Endometrium (tissue), 2 donors: ENCODE measurements at regions not wholly inside any gene's neighbourhood (a gene's known extent, or its start where the extent isn't known, plus 50 kb on each side); places are given as distances from the start of the nearest gene placed in this dataset.
"Not testable (repeated sequence)": the region's sequence is repeated elsewhere in the genome, so short reads cannot be mapped to it uniquely, and the experiment has no call there.

Source experiments
- FAIRE-seq: peaks from 2 replicates; lab custom pipeline; 2012; peaks lifted over from hg19 to GRCh38; lab: Jason Lieb, UNC
- donor health status: control.
- donor health status: control.

- FAIRE-seq = no peak
Measured at GRCh38 chr3:67064105-67064504, 66.0 kb downstream of the KBTBD8 start.

GRCh38 chr3:67067251-67067650, 69.1 kb downstream of the KBTBD8 start:
- FAIRE-seq = no peak

- not testable (repeated sequence) for FAIRE-seq
Measured at GRCh38 chr3:67072640-67073039, 74.5 kb downstream of the KBTBD8 start.

DNA sequence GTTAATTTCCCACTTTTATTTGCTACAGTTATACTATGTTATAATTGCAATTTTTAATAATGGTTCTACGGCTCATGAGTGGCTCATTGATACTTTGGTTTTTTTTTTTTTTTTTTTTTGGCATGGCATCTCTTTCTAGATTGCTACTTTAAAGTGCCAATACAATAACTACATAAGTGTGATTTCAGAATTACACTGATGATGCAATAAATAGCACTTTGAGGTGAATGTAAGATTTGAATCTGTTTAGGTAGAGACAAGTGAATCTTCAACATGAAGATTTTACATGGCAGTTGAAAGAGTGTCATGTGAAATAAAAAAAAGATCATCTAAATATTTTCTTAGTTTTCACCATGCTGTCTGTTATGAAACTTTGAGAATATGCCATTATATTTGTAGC, 75.7 kb downstream of the KBTBD8 start:
- FAIRE-seq = no peak

DNA sequence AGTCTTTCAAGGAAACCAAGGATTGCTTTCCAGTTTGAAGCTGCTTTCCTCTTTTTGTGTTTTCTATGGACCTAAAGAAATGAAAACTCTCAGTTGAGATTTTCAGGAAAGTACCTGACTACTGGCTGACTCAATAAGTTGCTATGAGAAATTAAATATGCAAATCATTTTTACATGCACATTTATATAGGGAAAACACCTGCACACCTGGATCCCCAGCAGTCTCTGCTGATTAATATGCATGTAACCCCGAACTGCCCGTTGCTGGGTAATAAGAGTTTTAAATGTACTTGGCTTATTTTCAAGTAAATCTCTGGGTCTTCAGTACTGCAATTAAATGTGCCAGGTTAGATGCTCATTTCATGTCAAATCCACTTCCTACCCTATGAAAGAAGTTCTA, 77.2 kb downstream of the KBTBD8 start:
- FAIRE-seq = no peak

GRCh38 chr3:67076607-67077006, 78.5 kb downstream of the KBTBD8 start:
- FAIRE-seq = no peak

DNA sequence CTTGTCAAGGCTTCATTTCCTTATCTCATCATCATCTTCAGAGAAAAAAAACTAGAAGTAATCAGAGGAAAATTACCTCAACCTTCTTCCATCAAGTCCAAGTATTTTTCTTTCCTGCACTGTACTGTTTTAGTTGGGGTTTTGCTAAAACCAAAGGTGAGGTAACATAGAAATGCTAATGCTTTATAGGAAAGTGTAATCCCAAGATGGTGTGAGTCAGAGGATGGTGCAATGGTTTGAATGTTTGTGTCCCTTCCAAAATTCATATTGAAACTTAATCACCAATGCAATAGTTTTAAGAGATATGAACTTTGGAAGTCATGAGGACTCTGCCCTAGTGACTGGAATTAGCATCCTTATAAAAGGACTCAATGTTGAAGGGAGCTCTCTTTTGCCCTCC, 79.5 kb downstream of the KBTBD8 start:
- FAIRE-seq = no peak

DNA sequence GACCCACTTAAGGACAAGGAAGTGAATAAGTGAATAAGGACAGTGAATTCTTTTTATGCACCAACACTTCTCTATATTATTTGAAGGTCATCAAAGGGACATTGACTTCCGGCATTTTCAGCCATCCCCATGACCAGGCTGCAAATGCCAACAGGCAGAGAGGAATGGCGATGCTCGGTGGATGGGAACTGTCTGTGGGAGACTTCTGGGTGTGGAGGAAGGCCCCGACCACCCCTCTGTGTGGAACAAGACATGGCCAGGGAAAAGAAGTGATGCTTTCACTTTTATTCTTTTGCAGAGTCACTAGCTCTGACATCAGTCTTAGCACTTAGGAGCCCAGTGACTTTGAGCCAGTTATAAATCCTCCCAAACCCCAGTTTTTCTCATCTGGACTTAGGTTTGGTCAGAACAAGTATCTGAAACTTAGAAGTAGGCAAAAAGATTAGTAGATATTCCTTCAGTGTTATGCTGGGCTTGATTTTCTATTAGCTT, 84.5 kb downstream of the KBTBD8 start:
- FAIRE-seq = no peak

- no peak for FAIRE-seq
Measured at GRCh38 chr3:67083277-67083676, 85.2 kb downstream of the KBTBD8 start.

DNA sequence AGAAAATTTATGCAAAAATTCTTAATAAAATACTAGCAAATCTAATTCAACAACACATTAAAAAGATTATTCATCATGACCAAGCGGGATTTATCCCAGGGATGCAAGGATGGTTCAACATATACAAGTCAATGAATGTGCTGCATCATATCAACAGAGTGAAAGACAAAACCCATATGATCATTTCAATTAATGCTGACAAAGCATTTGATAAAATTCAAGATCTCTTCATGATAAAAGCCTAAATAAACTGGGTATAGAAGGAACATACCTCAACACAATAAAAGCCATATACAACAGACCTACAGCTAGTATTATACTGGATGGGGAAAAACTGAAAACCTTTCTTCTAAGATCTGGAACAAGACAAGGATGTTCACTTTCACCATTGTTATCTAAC, 89.7 kb downstream of the KBTBD8 start:
- no peak for FAIRE-seq

- FAIRE-seq = no peak
Measured at GRCh38 chr3:67090474-67090873, 92.4 kb downstream of the KBTBD8 start.

DNA sequence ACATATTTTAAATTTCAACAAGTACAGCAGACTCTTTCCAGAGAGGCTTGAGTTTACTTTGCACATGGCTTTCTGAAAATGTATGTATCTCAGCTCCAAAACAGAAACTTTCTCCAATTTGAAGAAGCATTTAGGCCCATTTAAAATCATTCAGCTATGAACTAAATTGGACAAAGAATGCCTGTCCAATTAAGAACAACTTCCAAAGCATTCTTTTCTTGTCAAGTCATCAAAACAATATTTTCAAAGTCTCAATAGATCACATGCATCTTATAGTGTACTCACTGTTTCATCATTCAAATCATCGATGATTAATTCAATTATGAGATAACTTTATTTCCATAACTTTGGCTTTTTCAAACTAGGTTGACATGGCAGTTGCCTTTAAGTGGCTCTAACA, 95.2 kb downstream of the KBTBD8 start:
- FAIRE-seq = no peak

GRCh38 chr3:67094167-67094566, 96.1 kb downstream of the KBTBD8 start:
- FAIRE-seq = no peak

DNA sequence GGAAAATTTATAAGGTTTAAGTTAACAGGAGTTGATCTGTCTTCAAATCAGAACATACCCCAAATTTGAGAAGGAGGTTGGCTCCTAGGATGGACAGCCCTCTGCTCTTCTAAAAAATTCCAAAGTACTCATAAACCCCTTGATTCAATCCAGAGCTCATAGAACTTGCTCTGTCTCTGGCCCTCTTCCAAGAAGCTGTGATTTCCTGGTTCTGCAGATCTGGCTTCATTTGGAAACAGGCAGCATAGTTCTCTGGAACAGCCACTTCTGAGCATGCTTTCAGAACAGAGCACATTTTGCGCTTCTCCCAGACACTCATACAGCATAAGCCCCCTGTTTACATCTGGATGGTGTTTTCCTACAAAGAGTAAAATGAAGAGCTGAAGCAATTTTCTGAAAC, 96.7 kb downstream of the KBTBD8 start:
- FAIRE-seq = no peak

DNA sequence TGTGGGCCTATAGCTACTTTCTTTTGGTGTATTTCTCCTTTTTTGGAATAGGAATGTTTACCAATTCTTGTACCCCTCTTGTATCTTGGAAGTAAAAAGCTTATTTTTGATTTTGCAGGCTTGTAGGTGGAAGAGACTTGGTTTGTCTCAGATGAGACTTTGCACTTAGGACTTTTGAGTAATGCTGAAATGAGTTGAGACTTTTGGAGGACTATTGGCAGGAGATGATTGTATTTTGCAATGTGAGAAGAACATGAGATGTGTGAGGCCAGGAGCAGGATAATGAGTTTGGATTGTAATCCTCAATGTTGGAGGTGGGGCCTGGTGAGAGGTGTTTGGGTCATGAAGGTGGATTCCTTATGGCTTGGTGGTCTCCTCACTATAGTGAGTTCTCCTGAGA, 106.3 kb downstream of the KBTBD8 start:
- no peak for FAIRE-seq

DNA sequence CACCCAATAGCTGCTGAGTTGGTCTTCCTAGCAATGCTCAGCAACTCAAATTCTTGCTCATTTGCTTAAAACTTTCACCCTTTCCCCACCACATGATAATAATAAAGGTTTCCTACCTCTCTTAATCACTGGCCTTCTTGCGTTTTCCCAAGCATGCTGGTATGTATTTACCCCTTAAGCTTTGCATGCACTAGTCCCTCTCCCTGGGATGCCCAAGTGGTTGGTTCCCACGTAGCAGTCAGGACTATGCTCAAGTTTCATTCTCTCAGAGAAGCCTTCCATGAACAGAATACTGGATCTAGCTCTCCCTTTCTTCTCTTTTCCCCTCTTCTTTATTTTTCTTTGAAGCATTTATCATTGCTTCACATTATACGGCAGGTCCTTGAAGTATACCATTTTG, 108.8 kb downstream of the KBTBD8 start:
- FAIRE-seq = no peak

DNA sequence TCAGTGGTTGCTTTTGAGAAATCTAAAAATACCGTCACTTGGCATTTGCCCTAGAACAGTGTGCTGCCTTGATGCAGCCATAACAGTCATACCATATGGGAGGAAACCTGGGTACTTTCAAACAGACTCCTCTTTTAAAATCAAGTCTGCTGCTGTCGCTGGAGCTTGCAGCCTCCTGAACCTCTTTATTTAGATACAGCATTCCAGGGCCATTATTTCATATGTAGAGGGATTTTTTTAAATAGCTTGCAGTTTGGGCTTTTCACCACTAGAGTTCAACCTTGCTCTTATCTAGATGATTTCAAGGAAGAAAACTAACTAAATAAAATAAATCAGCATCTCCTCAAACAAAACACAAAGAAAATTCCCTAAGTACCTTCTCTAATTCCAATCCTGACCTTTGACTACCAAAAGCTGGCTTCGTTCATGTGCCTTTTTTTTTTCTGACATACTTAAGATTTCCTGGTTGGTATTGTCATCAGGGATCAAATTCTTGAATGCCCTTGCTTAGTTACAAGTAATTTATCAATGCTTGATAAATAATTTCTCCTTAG, 111.6 kb downstream of the KBTBD8 start:
- peak; percentile 84 for FAIRE-seq

GRCh38 chr3:67113802-67114407, 115.8 kb downstream of the KBTBD8 start:
- FAIRE-seq = peak; percentile 67

GRCh38 chr3:67118122-67118521, 120.0 kb downstream of the KBTBD8 start:
- FAIRE-seq = no peak

- FAIRE-seq = no peak
Measured at GRCh38 chr3:67118635-67119034, 120.5 kb downstream of the KBTBD8 start.

DNA sequence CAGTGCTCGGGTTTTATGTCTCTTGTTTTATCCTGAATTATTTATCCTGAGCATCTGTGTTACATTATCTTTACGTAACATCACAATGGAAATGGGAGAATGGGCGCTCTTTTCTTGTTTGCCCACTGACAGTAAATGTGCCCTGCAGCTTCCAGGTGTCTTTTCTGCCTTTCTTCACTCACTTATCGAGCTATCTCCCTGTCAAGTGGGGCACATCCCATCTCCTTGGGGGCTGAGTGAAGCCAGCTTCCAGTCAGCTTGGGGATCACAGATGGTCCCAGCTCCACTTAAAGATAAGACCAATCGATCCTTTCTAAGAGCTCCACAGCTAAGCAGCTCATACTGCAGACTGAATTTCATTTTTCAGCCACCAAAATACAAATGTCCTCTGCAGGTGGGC, 125.8 kb downstream of the KBTBD8 start:
- FAIRE-seq = no peak

DNA sequence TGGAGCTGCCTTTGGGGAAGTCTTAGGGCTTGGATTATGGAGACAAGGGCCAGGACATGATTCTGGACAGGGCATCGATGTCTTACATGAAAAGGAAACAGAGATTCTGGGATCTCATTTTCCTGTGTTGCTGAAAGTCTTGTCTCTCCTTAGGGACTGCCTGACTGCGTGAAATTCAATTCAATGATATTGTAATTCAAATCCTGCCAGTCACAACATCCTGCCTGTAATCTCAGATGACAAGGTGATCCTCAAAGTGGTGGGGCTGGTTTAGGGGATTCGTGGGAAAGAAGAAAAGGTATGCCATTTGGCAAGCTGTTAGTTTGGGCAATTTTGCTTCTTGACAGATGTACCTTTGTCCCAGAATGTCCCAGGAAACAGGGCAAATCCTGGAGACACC, 129.1 kb downstream of the KBTBD8 start:
- FAIRE-seq = no peak

DNA sequence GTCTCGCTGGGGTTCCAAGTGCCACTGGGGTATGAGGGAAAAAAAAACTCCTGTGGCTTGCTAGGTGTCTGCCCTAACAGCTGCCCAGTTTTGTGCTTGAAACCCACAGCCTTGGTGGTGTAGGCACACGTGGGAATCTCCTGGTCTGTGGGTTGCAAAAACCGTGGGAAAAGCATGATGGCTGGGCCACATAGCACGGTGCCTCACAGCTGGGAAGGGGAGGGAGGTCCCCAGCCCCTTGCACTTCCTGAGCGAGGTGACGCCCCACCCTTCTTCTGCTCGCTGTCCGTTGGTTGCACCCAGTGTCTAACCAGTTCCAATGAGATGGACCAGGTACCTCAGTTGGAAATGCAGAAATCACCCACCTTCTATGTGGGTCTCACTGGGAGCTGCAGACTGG, 144.3 kb downstream of the KBTBD8 start:
- FAIRE-seq = no peak

- no peak for FAIRE-seq
Measured at GRCh38 chr3:67145738-67146137, 147.6 kb downstream of the KBTBD8 start.
